BLaER1 treated with 17β-estradiol and CSF1 and Interleukin-3, amounts not matched to agents 10 nM and 100 nM (cell line): ENCODE measurements at regions not wholly inside any gene's neighbourhood (a gene's known extent, or its start where the extent isn't known, plus 50 kb on each side); places are given as distances from the start of the nearest gene placed in this dataset.

Experiments
- H3K27ac ChIP-seq, 11 experiments: shearing (Covaris generic); formaldehyde crosslinking; 2 replicates each; pipeline ENCODE4 v1.8.1; 2022
- H3K27me3 ChIP-seq, 11 experiments: shearing (Covaris generic); formaldehyde crosslinking; 2 replicates each; pipeline ENCODE4 v1.8.1; 2022
- H3K36me3 ChIP-seq, 11 experiments: shearing (Covaris generic); formaldehyde crosslinking; 2 replicates each; pipeline ENCODE4 v1.8.1; 2022
- H3K4me1 ChIP-seq, 10 experiments: shearing (Covaris generic); formaldehyde crosslinking; 2 replicates each; pipeline ENCODE4 v1.8.1; 2022
- H3K4me2 ChIP-seq, 11 experiments: shearing (Covaris generic); formaldehyde crosslinking; 2 replicates each; pipeline ENCODE4 v1.8.1; 2022
- H3K4me3 ChIP-seq, 10 experiments: shearing (Covaris generic); formaldehyde crosslinking; 2 replicates each; pipeline ENCODE4 v1.8.1; 2022
- H3K9ac ChIP-seq, 11 experiments: shearing (Covaris generic); formaldehyde crosslinking; 2 replicates each; pipeline ENCODE4 v1.8.1; 2022
- H3K9me3 ChIP-seq, 11 experiments: shearing (Covaris generic); formaldehyde crosslinking; replicated peaks in 1 of 11; 2 replicates each; pipeline ENCODE4 v1.8.1; 2022
- H4K20me1 ChIP-seq, 11 experiments: shearing (Covaris generic); formaldehyde crosslinking; 2 replicates each; pipeline ENCODE4 v1.8.1; 2022
- Cebpa-rat ChIP-seq, 11 experiments: shearing (Covaris generic); IDR thresholded peaks; 2 replicates each; pipeline ENCODE4 v1.8.1; 2022

DNA sequence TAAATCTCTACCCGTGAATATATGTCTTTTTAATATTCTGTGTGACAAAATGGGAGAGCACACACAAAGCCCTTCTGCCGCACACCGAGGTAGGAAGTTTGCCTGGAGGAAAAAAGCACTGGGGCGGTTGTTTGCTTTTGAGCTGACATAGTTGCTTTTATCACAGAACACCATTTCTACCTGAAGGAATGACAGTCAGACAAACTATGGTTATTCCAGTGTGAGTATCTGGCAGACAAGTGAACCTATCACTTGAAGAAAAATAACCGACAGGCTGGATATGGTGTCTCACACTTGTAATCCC is 67.6 kb upstream of the SERTAD2 start:
- no peaks in the 10 kb centered on the region for H4K20me1 ChIP-seq
- no peak overlapping the region for H3K4me3 ChIP-seq
- H3K27ac ChIP-seq = no peak overlapping the region
- H3K9ac ChIP-seq = no peak overlapping the region
- H3K36me3 ChIP-seq = no peaks in the 10 kb centered on the region
- H3K9me3 ChIP-seq = no peaks in the 10 kb centered on the region
- H3K4me1 ChIP-seq = peaks cover 0 to 1% (median 0%) of the 10 kb centered on the region in 10 experiments; a peak in 2 of 20 replicates
- TF ChIP-seq Cebpa-rat (IDR thresholded peaks at IDR 0.05) = no peak
- no peak overlapping the region for H3K4me2 ChIP-seq
- H3K27me3 ChIP-seq = no peaks in the 10 kb centered on the region

GRCh38 chr2:64722291-64723044 is 68.8 kb upstream of the SERTAD2 start:
- TF ChIP-seq Cebpa-rat (IDR thresholded peaks at IDR 0.05) = no peak
- no peaks in the 10 kb centered on the region for H3K36me3 ChIP-seq
- no peak overlapping the region for H3K9ac ChIP-seq
- peaks cover 8 to 13% (median 10%) of the 10 kb centered on the region in 10 experiments; a peak in 19 of 20 replicates for H3K4me1 ChIP-seq
- H3K9me3 ChIP-seq = no peaks in the 10 kb centered on the region
- no peak overlapping the region for H3K27ac ChIP-seq
- no peaks in the 10 kb centered on the region for H4K20me1 ChIP-seq
- H3K27me3 ChIP-seq = no peaks in the 10 kb centered on the region
- no peak overlapping the region for H3K4me3 ChIP-seq
- no peak overlapping the region for H3K4me2 ChIP-seq

DNA sequence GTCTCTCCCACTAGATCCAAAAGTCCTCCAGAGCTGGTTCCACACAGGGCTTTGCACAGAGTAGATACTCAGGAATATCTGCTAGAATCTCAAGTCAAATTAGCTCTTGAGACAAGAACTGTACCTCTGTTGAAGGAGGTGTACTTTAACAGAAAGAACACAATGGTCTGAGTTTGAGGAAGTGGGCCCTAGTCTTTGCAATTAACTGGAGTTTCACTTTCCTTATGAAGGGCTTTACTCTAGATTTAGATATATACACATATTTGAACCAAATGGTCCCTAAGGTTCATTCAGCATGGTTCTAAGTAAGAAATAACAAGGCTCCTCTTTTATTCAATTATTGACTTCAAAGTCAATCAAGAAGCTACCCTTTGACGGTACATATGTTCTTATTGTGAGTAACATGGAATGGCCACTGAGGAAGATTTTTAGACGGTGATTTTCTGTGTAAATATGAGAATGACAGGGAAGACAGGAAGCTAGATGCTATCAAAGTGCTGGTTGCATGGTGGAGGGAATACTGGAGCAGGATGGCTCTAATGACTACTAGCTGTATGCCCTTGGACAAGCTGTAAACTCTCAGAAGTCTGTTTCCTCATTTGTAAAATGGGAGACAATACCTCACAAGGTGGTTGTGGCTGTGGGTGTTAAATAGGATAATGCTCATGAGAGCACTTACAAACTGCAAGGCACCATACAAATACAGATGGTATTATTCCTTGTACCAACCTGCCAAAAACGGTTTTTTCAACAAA is 73.5 kb upstream of the SERTAD2 start:
- Histone ChIP-seq H3K9ac (no peak overlapping the region), H3K9me3 (no peaks in the 10 kb centered on the region), H3K36me3 (no peaks in the 10 kb centered on the region), H4K20me1 (no peaks in the 10 kb centered on the region), H3K4me2 (peak overlapping the region; percentile 34 to 76 (median 60)), H3K4me3 (no peak overlapping the region), H3K4me1 (peaks cover 33 to 46% (median 38%) of the 10 kb centered on the region in 10 experiments), H3K27ac (peak overlapping the region in 8 of 11 experiments; percentile 16 to 61 (median 53); a peak in 13 of 22 replicates), H3K27me3 (no peaks in the 10 kb centered on the region)
- TF ChIP-seq Cebpa-rat (IDR thresholded peaks at IDR 0.05) = no peak

GRCh38 chr2:64727843-64728463 is 74.2 kb upstream of the SERTAD2 start:
- Histone ChIP-seq H3K9me3 (no peaks in the 10 kb centered on the region), H4K20me1 (no peaks in the 10 kb centered on the region), H3K4me2 (peak overlapping the region in 10 of 11 experiments; percentile 34 to 76 (median 62); a peak in 12 of 22 replicates), H3K27ac (no peak overlapping the region; a peak in 1 of 22 replicates), H3K4me3 (no peak overlapping the region), H3K36me3 (no peaks in the 10 kb centered on the region), H3K9ac (no peak overlapping the region), H3K4me1 (peaks cover 34 to 50% (median 38%) of the 10 kb centered on the region in 10 experiments), H3K27me3 (no peaks in the 10 kb centered on the region)
- no peak for TF ChIP-seq Cebpa-rat (IDR thresholded peaks at IDR 0.05)

DNA sequence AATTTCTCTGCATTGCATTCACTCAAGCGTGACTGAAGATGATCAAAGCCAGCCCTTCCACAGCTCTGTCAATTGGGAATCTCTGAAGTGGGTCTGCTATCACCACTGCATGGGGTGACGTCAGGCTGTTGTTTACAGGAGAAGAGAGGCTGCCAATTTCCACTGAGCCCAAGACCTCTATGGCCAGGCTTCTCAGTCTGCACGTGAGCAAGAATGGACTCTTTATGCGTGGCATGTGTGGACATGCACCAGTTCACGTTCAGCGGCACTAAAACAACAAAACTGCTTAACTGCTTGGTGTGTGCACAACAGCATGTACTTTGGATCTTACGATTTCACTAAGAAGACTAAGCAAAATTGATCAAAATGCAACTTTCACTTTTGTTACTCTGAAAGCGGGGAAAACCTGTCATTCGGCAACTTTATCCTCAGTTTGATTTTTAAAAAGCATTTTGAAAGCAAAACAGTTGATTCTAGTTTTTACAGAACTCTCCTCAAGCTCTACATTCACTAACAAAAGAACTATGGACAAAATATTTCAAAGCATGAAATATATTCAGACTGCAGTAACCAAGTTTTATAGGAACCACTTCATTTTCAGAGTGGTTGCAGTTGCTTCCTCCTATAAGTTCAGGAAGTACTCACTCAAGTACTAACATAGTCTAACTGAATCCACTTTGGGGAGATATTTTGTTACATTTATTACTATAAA is 77.0 kb upstream of the SERTAD2 start:
- no peak for TF ChIP-seq Cebpa-rat (IDR thresholded peaks at IDR 0.05)
- Histone ChIP-seq H3K27ac (peak overlapping the region; percentile 21 to 71 (median 62); a peak in 20 of 22 replicates), H4K20me1 (no peaks in the 10 kb centered on the region), H3K4me3 (peak overlapping the region; percentile 41 to 68 (median 54)), H3K9me3 (no peaks in the 10 kb centered on the region), H3K4me1 (peaks cover 34 to 50% (median 38%) of the 10 kb centered on the region in 10 experiments), H3K9ac (peak overlapping the region; percentile 33 to 75 (median 61); a peak in 21 of 22 replicates), H3K4me2 (peak overlapping the region; percentile 66 to 93 (median 86)), H3K27me3 (no peaks in the 10 kb centered on the region), H3K36me3 (no peaks in the 10 kb centered on the region; a peak in 1 of 22 replicates)

DNA sequence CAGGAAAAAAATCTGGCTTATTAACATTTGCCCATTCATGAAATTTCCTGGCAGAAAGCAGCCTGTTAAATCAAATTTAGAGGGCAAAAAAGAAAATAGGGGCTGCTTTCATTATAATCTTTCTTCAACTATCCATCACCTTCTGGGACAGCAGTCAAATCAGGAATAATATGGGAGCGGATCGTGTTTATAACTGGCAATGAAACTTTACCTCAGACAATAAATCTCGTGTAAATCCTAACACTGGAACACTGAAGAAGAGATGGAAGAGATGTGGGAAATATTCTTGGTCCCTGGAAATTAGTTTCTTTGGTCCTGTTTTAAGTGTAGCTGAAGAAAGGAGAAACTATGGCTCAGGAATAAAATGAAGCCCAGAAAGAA is 77.5 kb upstream of the SERTAD2 start:
- peaks cover 34 to 50% (median 38%) of the 10 kb centered on the region in 10 experiments for H3K4me1 ChIP-seq
- H3K27ac ChIP-seq = peak overlapping the region; percentile 21 to 71 (median 62); a peak in 20 of 22 replicates
- no peaks in the 10 kb centered on the region for H3K27me3 ChIP-seq
- peak overlapping the region; percentile 41 to 68 (median 54); a peak in 15 of 20 replicates for H3K4me3 ChIP-seq
- H3K9me3 ChIP-seq = no peaks in the 10 kb centered on the region
- H4K20me1 ChIP-seq = no peaks in the 10 kb centered on the region
- TF ChIP-seq Cebpa-rat (IDR thresholded peaks at IDR 0.05) = no peak
- no peaks in the 10 kb centered on the region; a peak in 1 of 22 replicates for H3K36me3 ChIP-seq
- peak overlapping the region; percentile 33 to 75 (median 61); a peak in 15 of 22 replicates for H3K9ac ChIP-seq
- peak overlapping the region; percentile 66 to 93 (median 86) for H3K4me2 ChIP-seq

DNA sequence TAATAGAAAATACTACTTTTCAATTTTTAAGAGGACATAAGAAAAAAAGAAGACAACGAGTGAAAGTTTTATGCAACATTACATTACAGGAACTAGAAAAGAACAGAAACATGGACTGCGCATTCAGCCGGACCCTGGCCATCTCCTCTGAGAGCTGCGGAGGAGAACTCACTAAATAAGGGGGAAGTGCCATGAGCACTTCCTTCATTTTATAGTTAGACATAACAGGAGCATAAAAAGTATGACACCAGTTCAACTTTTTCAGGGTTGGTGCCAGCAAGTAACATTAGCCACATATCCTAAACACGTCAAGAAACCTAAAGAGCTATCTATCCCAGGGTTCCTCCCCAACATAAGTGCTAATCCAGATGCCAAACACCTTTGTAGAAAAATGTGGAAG is 78.0 kb upstream of the SERTAD2 start:
- Histone ChIP-seq H3K4me2 (peak overlapping the region; percentile 66 to 93 (median 86)), H4K20me1 (no peaks in the 10 kb centered on the region), H3K9ac (no peak overlapping the region), H3K4me3 (no peak overlapping the region), H3K27me3 (no peaks in the 10 kb centered on the region), H3K4me1 (peaks cover 32 to 45% (median 36%) of the 10 kb centered on the region in 10 experiments), H3K9me3 (no peaks in the 10 kb centered on the region), H3K36me3 (no peaks in the 10 kb centered on the region; a peak in 1 of 22 replicates), H3K27ac (peak overlapping the region in 8 of 11 experiments; percentile 47 to 71 (median 63); a peak in 9 of 22 replicates)
- TF ChIP-seq Cebpa-rat (IDR thresholded peaks at IDR 0.05) = no peak

DNA sequence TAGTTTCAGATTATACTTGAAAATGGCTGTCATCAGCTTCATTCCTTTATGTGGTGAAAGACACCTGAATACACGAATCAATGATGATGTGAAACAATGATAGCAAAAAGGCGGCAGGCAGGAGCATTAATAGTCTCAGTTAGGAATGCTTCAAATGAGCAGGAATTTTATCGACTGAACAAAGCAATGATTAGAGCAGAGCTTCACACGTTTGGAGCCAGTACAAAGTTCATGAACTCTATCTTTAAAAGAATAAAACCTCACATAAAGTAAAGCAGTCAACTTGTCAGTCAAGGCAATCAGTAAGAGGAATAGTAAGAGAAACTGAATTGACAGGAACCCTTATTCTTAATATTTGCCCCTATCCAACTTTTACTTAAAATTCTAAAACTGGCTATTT is 78.4 kb upstream of the SERTAD2 start:
- no peaks in the 10 kb centered on the region for H3K27me3 ChIP-seq
- no peaks in the 10 kb centered on the region; a peak in 1 of 22 replicates for H3K36me3 ChIP-seq
- no peak overlapping the region for H3K4me3 ChIP-seq
- peak overlapping the region; percentile 66 to 93 (median 86); a peak in 17 of 22 replicates for H3K4me2 ChIP-seq
- H3K4me1 ChIP-seq = peaks cover 29 to 41% (median 32%) of the 10 kb centered on the region in 10 experiments
- no peaks in the 10 kb centered on the region for H3K9me3 ChIP-seq
- H3K27ac ChIP-seq = no peak overlapping the region; a peak in 1 of 22 replicates
- H4K20me1 ChIP-seq = no peaks in the 10 kb centered on the region
- no peak overlapping the region for H3K9ac ChIP-seq
- no peak for TF ChIP-seq Cebpa-rat (IDR thresholded peaks at IDR 0.05)
